ENCODE measurements at regions not wholly inside any gene's neighbourhood (a gene's known extent, or its start where the extent isn't known, plus 50 kb on each side); places are given as distances from the start of the nearest gene placed in this dataset.

- TF ChIP-seq CTCF (IDR thresholded peaks at IDR 0.05) = no peak
- TF ChIP-seq EZH2 (IDR thresholded peaks at IDR 0.05; ENCODE audit: borderline replicate concordance, insufficient read depth, low read depth, low read length, poor library complexity, severe bottlenecking) = no peak
These were observed 120.5 kb downstream of the APIP start for GRCh38 chr11:34795641-34796040.
